Bone marrow (tissue), 2 donors: ENCODE measurements at regions not wholly inside any gene's neighbourhood (a gene's known extent, or its start where the extent isn't known, plus 50 kb on each side); places are given as distances from the start of the nearest gene placed in this dataset.

ENCODE experiments used
- DNase-seq, 2 donors: peaks; one replicate each; lab custom pipeline; 2025; lab: John Stamatoyannopoulos, UW

DNA sequence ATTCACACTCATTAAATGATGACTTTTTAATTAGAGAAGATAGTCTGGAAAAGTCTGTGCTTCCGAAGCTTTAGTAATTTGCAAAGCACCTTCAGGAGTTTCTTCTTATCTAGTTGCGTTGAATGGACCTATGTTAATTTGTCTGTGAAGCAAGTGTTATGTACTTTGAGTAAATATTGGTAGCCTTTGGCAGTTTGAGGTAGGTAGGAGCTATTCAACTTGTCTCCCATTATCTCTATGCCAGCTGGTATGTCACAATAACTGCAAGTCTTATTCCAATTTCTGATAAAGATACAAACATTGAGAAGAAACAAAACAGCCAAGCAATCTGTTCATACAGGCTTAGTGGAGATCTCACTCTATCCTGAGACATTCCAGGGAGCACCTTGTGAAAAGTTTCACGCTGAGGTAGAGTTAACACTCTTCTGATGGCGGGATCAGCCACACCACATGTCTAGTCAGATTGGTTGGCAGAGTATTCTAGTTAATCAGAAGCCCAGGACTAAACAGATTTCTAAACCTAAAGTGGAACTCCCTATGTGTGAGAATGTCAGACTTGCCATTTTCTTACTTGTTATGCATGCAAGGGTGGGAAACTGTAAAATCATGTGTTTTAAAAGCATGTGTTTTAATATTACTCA, 219.8 kb upstream of the MANEA start:
- DNase-seq: no peak

DNA sequence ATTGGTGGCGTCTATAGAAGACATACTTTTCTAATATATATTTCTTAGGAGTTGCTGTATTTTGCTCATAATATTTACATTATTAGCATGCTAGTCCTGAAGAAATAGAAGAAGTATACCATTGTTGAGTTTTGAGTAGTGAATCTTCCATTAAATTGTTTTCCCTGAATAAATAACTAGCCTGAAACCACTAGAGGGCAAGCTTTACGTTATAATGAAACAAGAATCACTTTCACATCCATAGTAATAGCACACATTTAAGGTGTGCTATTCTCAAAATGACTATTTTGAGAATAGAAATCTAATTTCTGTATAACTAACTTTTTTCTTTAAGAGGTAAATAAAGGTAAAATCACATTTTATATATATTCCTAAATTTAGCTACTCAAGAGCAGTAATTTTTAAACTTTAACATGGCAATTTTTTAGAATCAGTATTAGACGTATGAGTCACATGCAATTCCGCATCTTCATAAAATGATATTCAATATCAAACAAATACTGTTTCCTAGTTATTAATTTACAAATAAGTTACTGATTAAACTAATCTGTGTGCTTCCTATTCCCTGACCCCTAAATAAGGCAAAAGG, 213.2 kb upstream of the MANEA start:
- DNase-seq: no peak

DNA sequence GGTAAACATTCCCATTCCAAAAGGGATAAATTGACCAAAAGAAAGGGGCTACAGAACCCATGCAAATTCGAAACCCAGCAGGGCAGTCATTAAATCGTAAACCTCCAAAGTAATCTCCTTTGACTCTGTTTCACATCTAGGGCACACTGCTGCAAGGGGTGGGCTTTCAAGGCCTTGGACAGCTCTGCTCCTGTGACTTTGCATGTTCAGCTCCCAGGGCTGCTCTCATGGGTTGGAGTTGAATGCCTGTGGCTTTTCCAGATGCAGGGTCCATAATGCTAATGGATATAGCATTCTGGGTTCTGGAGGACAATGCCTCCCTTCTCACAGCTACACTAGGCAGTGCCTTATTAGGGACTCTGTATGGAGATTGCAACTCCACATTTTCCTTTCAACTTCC, 211.9 kb upstream of the MANEA start:
- no peak for DNase-seq

DNA sequence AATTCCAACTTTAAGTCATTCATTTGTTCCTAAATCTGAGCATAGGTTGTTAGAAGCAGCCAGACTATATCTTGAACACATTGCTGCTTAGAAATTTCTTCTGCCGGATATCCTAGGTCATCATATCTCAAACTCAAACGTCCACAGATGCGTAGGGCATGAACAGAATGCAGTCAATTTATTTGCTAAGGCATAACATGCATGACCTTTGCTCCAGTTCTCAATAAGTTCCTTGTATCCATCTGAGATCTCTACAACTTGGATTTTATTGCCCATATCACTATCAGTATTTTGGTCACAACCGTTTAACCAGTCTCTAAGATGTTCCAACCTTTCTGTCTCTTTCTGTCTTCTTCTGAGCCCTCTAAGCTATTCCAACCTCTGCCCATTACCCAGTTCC, 210.9 kb upstream of the MANEA start:
- no peak for DNase-seq

DNA sequence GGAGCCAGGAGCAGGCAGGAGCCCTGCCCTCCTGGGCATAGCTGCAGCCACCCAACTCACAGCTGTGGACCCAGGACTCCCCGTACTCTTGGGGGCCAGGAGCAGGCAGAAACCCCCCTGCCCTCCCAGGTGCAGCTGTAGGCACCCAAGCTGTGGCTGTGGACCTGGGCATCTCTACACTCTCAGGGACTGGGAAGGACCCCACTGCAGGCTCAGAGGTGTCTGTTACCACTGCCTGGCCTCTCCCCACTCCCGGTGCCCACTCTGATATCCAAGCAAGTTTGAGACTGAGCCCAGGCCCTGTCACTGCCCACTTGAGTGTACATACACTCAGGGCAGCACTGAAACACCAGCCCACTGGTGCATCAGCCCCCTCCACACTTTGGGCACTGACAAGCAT, 193.5 kb upstream of the MANEA start:
- DNase-seq: no peak

DNA sequence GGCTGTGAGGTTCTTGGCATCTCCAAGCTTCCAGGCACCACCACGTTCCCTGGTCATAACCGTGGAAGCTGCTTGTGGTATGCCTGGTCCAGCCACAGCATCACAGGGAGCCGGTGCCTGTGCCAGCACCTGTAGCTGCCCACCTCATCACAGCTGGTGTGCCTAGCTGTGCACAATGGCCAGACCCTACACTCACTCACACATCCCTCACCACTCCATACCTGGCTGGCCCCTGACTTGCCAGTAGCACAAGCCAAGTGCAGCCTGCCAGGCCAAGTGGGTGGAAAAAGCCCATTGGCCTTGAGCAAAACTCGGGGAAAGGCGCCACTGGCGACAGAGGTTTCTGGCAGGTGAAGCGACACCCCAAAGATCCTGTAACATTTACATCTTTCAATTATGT, 192.3 kb upstream of the MANEA start:
- no peak for DNase-seq

DNA sequence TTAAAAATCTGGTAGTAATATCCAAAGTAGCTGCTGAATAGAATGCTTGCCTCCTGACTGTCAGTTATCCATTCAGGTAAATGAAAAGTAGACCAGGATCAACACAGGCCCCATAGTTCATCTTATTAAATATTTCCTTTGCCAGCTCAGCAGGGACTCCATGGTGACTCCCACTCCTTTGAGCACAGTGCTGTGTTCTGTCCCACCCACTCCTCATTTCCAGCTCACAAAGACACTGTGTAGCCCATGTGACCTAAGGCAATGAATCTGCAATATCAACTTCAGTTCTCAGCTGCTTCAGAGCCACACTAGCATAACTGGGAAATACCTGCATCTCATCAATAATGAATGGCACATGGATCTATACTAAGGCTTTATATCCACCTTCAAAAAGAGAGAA, 189.5 kb upstream of the MANEA start:
- DNase-seq: no peak

DNA sequence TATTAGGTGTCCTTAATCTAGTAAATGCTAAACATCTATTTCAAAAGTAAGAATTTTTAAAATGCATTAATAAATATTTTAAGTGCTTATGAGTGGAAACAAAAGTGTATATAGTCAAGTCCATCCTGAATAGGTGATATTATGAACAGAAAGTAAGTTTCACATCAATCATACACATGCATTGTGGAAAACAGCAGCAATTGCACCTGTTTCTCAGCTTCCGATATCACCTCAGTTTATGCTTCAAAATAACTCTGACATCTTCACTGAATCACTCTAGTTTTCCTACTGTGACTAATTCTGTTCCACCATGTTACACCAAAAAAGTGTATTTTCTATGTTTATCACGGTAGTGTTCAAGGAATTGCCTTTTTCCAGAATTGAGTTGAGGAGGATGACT, 172.6 kb upstream of the MANEA start:
- DNase-seq: no peak

DNA sequence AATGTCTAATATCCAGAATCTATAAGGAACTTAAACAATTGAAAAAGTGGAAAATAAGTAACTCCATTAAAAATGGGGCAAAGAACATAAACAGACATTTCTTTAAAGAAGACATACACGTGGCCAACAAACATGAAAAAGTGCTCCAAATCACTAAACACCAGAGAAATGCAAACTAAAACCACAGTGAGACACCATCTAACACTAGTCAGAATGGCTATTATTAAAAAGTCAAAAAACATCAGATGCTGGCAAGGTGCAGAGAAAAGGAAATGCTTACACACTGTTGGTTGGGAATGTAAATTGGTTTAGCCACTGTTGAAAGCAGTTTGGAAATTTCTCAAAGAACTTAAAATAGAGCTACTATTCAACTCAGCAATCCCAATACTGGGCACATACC, 169.2 kb upstream of the MANEA start:
- no peak for DNase-seq

DNA sequence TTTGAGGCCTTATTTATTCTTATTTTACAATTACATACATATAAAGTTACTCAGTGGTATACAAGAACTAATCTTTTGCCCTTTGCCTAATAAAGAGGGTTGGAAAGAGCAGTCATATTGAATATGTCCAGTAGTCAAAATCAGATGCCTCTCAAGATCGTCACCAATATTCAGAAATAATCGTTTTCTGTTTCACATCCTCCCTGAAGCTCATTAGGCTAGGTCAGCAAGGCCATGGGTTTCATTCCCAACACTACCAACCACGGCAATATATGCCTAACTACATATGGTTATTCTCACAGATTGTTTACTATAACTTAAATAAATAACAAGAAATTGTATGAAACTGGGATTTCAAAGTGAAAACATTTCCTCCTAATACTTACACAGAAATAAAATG, 167.2 kb upstream of the MANEA start:
- no peak for DNase-seq

DNA sequence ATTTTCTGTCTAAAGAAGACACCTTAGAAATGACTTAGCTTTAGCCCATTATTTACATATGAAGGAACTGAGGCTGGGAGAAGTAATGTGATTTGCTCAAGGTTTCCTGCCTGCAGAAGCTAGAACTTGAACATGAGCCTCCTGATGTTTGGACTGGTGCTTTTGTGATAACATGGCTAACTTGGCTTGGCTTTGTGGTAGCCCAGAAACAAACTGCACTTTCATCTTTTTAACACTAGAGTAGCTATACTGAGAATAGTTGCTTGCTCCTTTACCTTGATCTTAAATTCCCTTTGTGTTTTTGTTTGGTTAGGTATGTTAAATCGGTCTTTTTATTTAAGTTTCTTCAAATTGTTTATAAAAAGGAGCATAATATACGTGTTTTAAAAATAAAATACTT, 163.5 kb upstream of the MANEA start:
- DNase-seq: no peak

DNA sequence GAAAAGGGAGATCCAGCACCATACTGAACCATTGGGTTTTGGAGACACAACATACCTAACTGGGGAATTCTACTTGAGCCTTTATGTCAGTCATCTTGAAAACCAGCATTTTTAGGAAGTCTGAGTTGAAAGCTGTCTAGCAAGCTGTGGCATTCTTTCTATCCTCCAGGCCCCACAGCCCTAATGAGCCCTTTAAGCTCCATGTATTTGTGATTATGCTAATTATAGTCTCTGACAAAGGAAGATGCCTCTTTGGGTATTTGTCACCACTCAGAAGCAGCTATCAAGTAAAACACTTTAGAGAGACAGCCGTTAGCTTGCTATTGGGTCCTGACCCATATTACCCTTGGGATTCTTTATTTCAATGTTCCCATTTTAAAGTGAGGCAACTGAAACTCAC, 159.5 kb upstream of the MANEA start:
- DNase-seq: no peak

DNA sequence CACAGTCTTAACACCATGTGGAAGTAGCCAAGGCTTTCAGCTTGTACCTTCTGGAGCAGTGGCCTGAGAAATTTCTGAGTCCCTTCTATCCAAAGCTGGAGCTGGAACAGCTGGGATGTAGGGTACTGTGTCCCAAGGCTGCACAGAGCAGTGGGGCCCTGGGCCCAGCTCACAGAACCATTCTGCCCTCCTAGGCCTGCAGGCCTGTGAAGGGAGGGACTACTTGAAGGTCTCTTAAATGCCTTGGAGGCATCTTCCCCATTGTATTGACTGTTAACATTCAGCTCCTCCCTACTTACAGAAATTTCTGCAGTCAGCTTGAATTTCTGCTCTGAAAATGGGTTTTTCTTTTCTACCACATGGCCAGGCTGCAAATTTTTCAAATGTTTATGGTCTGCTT, 156.5 kb upstream of the MANEA start:
- no peak for DNase-seq

DNA sequence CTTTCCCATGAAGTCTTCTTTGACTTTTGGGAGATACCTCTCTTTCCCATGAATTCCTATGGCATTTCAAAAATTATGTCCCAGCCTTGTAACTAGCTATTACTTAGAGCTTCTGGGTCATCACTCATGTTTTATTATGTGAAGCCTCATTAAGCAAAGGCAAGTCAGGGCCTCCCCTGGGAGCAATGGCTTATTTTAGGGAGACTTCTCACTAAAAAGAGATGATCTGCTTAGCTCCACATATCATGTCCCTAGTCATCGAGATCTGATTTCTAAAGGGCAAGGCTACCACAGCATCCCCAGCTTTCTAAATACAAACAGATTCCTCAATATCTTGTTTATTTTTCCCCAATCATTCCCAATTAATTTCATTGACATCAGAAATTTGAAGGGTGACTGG, 154.0 kb upstream of the MANEA start:
- no peak for DNase-seq

DNA sequence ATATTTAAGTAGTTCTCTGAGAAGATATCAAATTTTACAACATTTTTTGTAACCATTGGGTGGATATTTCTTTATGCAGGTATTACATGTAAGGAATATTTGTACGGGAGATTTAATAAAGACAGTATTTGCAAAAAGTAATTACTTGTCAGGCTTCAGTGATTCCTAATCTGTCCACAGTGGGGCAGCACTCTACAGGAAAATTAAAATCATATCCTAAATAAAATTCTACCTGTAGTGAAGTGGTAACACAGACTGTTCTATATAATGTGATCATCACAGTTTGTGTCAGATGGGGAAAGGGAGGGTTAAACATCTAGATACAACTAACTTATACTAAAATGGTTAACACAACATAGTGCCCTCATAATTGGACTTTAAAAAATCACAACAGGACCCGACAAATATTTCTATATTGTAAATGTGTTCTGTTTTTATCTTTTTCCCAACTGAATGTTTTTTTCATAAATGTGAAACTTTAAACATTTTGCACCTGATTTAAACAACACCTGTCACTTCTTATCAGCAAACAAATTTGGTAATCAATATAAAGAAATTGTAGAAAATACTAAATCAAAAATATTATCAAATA, 145.6 kb upstream of the MANEA start:
- DNase-seq: peak in 1 of 2 donors; percentile 14

DNA sequence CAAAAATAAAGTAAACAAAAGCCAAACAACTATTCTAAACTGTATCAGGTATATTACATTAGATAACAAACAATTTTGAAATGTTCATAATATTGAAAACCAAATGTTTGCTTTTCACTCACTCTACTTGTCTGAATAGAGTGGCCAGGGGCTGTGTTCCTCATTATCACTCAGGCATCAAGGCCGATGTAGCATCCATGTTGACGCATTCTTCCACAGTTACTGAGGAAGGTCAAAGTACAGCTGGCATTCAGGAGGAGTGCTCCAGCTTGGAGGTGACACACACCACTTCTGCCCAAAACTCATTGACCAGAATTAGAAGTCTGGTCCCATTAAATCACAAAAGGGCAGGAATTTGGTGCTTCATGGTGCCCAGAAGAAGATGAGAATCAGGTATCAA, 137.6 kb upstream of the MANEA start:
- no peak for DNase-seq

DNA sequence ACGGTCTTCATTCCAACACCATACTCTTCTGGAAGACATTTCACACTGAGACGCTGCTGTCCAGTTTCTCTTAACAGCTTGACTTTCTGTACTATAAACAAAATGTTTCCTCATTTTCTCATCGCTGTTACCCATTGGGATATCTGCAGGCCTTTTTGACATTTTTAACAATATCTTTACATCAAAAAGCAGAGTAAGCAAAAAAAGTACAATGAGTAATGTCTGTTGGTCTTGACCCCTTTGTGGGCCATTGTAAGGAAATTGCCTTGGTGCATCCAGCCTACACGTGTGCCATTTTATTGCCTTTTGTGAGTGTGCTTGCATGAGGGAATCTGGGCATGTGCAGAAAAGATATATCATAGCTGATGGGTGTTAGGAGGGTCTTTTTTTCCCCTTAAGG, 129.1 kb upstream of the MANEA start:
- no peak for DNase-seq

DNA sequence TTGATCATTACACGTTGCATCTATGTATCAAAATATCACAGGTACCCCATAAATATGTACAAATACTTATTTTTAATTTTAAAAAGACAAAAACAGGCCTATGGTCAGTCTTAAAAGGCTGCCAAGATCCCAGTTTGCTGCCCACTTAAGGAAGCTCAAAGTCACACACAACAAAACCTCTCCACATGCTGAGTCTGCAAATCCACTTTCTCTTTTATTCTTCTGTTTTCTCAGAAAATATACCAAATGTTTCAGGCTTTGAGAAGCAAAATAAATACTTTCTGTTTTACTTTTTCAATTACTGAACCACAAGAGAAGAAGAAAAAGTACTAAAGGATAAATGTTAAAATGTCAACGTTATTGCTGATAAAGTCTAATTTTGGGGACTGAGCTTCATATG, 107.8 kb upstream of the MANEA start:
- DNase-seq: no peak

DNA sequence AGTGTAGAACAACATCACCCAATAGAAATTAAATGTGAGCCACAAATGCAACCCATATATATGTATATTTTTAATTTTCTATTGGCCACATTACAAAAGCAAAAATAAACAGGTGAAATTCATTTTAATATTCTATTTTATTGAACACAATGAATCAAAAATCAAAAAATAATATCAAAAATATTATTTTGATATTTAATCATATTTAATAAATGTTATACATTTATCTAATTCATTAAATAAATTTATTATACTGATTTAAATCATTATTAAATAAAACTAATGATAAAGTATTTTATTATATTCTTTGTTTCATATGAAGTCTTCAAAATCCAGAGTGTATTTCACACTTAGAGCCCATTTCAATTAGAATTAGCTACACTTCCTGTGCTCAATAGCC, 98.4 kb upstream of the MANEA start:
- no peak for DNase-seq

DNA sequence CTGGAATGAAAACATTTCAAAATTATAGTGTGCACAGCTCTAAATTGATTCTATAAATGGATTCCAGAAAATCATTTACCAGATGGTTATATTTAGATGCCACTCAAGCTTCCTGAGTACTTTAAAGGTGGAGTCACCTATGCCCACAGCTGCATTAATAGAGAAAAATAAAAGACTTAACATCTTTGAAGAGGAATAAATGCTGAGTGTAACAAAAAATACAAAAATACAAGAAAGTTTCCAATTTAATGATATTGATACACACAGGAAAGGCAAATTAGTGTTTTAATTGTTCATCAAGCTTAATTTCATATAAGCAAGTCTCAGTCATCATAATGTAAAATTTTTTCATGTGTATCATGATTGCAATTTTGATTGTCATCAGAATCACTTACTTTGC, 89.5 kb upstream of the MANEA start:
- DNase-seq: no peak

DNA sequence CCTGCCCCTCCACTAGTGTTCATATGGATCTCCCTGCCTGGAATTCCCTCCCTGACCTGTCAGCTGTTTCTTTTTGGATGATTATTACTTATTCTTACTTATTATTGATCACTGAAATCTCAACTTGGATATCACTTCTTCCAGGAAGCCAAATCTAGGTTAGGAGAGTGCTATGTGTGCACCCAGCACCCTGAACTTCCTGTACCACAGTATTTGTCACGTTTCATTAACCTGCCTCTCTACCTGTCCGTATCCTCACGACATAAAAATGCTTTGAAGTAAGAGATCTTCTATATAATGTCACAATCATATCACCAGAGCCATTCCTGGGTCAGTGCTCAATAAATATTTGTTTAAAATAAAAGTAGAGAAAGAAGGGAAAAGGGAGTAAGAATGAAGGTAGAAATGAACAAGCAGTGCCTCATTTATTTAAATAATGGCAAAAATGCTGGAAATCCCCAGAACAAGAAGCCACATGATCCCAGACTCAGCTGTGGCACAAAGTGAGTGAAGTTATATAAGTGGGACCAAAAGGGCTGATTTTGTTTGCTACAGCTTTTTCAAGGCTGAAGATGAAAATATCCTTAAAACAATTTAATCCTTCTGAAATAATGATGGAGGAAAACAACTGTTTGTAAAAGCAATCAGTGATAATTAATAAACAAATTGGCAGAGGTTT, 88.0 kb upstream of the MANEA start:
- DNase-seq: no peak

DNA sequence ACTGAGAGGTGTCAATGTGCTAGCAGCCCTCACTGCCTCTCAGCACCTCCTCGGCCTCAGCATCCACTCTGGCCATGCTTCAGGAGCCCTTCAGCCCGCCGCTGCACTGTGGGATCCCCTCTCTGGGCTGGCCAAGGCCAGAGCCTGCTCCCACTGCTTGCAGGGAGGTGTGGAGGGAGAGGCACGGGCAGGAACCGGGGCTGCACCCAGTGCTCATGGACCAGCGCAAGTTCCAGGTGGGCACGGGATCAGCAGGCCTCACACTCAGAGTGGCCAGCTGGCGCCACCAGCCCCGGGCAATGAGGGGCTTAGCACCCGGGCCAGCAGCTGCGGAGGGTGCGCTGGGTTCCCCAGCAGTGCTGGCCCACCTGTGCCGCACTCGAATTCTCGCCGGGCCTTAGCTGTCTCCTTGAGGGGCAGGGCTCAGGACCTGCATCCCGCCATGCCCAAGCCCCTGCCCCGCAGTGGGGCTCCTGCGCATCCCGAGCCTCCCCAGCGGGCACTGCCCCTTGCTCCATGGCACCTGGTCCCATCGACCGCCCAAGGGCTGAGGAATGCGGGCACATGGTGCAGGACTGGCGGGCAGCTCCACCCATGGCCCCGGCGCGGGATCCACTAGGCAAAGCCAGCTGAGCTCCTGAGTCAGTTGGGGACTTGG, 80.4 kb upstream of the MANEA start:
- DNase-seq: no peak
